Vagina (tissue), 2 donors: ENCODE measurements at regions not wholly inside any gene's neighbourhood (a gene's known extent, or its start where the extent isn't known, plus 50 kb on each side); places are given as distances from the start of the nearest gene placed in this dataset.

ENCODE experiments used
- CTCF ChIP-seq, 3 experiments: fragments of 450-650 bp in 2 of 3; fragments of 200-600 bp in 1 of 3; sonication (generic) in 1 of 3; IDR thresholded peaks; one replicate each; pipeline ENCODE4 v1.5.1; 2017 to 2019; ENCODE audit warnings: antibody characterized with exemption in 3 of 3, mild to moderate bottlenecking in 2 of 3, moderate library complexity in 2 of 3
- POLR2A ChIP-seq, 2 donors: fragments of 450-650 bp; IDR thresholded peaks; one replicate each; pipeline ENCODE4 v1.6.1; 2017; ENCODE audit warnings: antibody characterized with exemption in 2 of 2, mild to moderate bottlenecking in 2 of 2, moderate library complexity in 2 of 2
- POLR2AphosphoS5 ChIP-seq, 2 donors: sonication (generic); formaldehyde crosslinking; IDR thresholded peaks; one replicate each; pipeline ENCODE4 v1.9.0; 2017; ENCODE audit warnings: antibody characterized with exemption in 2 of 2, mild to moderate bottlenecking in 2 of 2, low read depth in 1 of 2; ENCODE audit not compliant: insufficient read depth in 1 of 2

GRCh38 chr3:153972862-153973261 lies 148.3 kb upstream of the ARHGEF26 start:
- TF ChIP-seq POLR2A (IDR thresholded peaks at IDR 0.05): no peak
- no peak for TF ChIP-seq CTCF (IDR thresholded peaks at IDR 0.05)
- TF ChIP-seq POLR2AphosphoS5 (IDR thresholded peaks at IDR 0.05; ENCODE audit: insufficient read depth in 1 of 2, low read depth in 1 of 2): no peak
